GM19463 (cell line): ENCODE measurements at regions not wholly inside any gene's neighbourhood (a gene's known extent, or its start where the extent isn't known, plus 50 kb on each side); places are given as distances from the start of the nearest gene placed in this dataset.
"Not testable (repeated sequence)": the region's sequence is repeated elsewhere in the genome, so short reads cannot be mapped to it uniquely, and the experiment has no call there.

Source experiments
- ATAC-seq: cut with Tn5 transposase; IDR thresholded peaks from one replicate; pipeline ENCODE4 v1.9.1; 2021; ENCODE audit warnings: mild to moderate bottlenecking, moderate library complexity; ENCODE audit not compliant: unreplicated experiment

DNA sequence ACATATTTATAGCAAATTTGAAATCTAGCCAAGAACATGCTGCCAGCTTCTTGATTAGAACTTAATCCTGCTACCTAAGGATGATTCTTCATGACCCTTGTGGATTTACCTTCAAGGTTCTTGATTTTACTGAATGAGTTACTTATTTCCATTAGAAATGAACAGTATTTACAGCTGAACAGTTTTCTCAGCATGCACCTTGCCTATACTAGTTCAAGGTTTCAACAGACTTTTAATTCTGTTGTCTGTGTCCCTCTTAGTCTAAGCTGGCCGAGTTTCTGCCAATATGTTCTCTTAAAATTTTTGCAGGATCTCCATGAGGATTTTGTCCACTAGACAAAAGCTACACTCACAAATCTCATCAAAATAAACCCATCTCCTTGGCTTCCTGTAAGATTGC is 188.8 kb upstream of the ST8SIA4 start:
- no peak for ATAC-seq

- no peak for ATAC-seq
Measured at GRCh38 chr5:101084353-101084752, 181.3 kb upstream of the ST8SIA4 start.

DNA sequence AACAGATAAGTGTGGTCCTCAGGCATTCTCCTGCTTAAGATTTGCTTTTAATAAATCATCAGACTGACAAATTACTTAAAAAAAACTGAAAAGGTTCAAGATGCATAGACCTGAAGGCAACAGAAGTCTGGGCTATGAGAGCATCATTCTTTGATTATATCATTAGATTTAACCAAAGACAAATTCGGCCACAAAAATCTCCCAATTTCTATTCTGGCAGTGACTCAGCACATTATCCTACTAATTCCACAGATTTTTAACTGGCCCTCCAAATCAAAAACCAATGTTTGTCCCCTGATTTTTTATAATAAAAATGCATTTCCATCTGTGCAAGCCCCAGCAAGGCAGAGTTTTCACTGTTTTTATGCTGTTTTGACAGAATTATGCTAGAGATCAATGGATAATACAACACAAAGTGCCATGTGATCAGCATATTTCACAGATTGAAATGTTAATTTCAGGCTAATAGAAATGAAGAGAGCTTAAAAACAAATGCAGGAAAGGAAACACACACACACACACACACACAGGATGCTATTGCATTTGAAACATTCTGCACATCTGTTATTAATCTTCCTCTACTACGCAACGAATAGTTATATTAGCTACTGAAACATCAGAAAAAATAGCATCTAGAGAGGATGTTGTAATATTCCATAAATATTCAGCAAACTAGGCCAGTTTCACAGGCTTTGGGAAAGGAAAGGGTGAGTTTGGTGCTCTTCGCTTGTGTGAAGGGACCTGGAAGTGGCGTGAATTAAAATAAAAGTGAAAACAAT is 177.6 kb upstream of the ST8SIA4 start:
- ATAC-seq: no peak

- ATAC-seq: no peak
Measured at GRCh38 chr5:101068298-101068697, 165.2 kb upstream of the ST8SIA4 start.

DNA sequence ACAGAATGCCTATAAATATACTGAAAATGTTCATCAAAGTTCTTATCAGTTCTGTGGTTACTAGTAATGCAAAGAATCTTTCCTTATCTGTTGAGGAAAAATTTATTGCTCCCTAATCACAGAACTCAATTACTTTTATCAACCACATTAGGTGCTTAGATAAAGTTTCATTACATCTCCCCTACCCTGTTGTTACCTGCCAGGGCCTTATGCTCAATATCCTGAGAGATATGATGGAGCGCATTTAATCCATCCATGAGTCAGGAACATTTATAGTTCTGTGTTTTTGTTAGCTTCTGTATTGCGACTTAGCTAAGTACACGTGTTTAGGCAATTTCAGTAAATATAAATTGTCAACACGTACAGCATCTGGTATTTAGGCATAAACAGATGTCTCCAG is 164.3 kb upstream of the ST8SIA4 start:
- no peak for ATAC-seq

GRCh38 chr5:101062902-101063301 is 159.8 kb upstream of the ST8SIA4 start:
- no peak for ATAC-seq

DNA sequence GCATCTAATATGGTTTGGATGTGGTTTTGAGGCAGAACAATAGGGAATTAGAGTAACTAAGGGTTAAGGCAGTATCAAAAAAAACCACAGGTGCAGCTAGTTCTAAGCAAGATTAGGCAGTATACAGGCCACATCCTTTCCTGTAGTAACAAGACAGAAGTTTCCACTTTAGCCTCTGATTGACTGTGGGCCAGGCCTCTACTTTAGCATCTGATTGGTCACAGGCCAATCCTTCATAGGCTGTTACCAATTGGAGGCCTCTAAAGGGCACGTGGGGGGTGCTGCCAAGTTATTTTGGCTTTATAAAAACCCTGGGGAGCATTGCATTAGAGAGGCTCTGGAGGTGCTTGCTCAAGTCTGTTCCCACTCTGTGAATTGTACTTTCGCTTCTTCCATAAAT is 144.1 kb upstream of the ST8SIA4 start:
- ATAC-seq: no peak

GRCh38 chr5:101045689-101046088 is 142.6 kb upstream of the ST8SIA4 start:
- ATAC-seq: peak; percentile 43

DNA sequence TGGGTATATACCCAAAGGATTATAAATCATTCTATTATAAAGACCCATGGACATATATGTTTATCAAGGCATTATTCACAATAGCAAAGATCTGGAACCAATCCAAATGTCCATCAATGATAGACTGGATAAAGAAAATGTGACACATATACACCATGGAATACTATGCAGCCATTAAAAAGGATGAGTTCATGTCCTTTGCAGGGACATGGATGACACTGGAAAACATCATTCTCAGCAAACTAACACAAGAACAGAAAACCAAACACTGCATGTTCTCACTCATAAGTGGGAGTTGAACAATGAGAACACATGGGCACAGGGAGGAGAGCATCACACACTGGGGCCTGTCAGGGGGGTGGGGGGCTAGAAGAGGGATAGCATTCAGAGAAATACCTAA is 136.9 kb upstream of the ST8SIA4 start:
- not testable (repeated sequence) for ATAC-seq

DNA sequence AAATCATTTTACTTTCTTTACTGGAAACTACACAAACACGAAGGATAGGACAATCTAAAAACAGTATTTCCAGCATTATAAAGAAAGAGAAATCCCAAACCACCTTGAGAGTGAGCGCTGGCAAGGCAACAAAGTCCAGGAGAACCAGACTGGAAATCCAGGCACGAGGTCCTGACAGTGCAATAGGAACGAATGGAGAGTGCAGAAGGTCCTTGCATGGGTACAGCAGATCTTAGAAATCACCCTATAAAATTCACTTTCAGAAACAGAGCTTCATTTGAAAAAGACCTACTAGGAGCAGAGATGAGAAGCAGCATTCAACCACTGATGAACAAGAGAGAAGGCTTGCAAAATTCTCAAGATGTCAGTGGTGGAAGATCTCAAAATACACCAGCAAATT is 133.7 kb upstream of the ST8SIA4 start:
- ATAC-seq: no peak

GRCh38 chr5:101035425-101035824 is 132.3 kb upstream of the ST8SIA4 start:
- ATAC-seq: no peak

DNA sequence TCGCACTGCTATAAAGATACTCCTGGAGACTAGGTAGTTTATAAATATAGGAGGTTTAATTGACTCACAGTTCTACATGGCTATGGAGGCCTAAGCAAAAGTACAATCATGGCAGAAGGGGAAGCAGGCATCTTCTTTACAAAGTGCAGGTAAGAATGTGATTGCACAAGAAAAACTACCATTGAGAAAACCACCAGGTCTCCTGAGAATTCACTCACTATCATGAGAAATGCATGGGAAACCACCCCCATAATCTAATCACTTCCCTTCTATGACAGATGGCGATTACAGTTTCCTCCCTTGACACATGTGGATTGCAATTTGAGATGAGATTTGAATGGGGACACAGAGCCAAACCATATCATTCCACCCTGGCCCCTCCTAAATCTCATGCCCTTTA is 121.2 kb upstream of the ST8SIA4 start:
- ATAC-seq: no peak

- ATAC-seq: no peak
Measured at GRCh38 chr5:101018299-101018698, 115.2 kb upstream of the ST8SIA4 start.

DNA sequence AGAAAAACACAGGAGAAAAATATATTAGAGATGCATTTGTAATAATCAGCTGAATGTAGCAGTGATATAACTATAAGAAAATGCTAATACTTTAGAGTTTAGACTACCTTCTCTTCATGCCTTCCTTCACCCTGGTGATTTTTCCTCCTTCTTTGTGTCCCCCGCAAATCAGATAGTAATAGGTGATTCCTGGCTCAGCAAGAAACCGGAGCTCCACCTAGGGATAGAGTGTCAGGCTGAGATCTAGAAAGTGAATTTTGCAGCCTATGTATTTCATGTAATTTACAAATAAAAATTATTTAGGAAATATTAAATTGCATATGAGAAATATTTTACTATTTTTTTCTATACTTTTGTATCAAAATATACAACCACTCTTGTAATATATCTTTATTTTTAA is 109.8 kb upstream of the ST8SIA4 start:
- no peak for ATAC-seq

DNA sequence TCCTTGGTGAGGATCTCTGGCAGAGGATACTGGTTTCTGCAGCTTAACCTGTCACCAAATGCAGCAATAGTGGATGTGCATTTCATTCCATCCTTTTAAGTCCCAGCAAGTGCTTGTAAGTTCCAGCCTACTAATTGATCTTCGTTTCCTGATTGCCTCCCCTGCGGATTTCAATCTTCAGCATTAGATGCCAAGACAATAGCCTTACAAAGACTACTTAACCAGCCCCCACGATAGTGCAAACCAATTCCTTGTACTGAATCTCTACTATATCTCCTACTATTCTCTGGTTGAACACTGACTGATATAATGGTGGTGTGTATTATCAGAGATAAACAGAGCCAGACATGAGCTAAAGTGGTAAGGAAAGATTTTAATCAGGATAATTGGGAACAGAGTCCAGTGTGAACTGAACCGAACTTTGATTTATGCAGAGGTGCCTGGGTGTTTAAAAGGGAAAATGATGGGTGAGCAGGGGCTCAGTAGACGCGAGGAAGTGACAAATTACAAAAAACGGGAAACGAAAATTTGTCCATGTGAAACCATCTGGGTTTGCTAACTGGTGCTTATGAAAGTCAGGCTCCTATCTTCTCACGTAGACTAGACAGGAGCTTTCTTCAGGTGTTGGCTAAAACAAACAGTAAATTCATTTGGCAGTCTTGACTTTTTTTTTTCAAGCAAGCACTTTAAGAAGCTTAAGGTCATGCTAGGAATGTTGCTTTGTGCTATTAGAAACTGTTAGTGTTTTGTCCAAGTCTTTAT is 106.9 kb upstream of the ST8SIA4 start:
- peak; percentile 75 for ATAC-seq

GRCh38 chr5:100992354-100992753 is 89.3 kb upstream of the ST8SIA4 start:
- peak; percentile 73 for ATAC-seq

- not testable (repeated sequence) for ATAC-seq
Measured at GRCh38 chr5:100983601-100984000, 80.5 kb upstream of the ST8SIA4 start.

GRCh38 chr5:100974082-100974481 is 71.0 kb upstream of the ST8SIA4 start:
- ATAC-seq: no peak

DNA sequence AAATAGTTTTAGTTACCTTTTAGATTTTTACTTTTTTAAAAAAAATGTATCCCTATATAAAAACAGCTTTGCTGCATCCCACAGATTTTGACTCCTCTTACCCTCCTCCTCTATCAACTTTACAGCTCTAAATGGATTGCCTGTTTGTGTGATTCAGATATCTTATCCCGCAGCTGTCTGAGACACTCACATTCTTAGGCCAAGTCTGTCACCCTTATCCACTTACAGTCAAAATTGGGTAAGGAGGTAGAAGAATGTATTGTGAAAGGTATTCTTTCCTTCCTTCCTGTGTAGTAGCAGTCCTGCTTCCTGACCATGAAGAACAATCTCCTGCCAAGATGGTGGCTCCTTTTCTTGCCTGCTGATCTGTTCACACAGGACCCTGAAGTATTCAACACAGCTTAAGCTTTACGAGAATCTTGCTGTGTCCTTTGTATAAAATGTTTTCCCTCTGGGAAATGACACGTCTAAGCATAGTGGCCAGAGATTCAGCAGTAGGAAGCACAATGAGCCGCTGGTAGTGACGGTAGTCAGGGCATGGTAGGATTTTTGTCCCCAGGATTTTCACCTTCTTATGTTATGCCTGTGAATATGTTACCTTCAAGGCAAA is 67.7 kb upstream of the ST8SIA4 start:
- no peak for ATAC-seq

GRCh38 chr5:100965291-100965690 is 62.2 kb upstream of the ST8SIA4 start:
- ATAC-seq: no peak
